GM21717 (cell line): ENCODE measurements at regions not wholly inside any gene's neighbourhood (a gene's known extent, or its start where the extent isn't known, plus 50 kb on each side); places are given as distances from the start of the nearest gene placed in this dataset.

Experiments
- ATAC-seq: cut with Tn5 transposase; IDR thresholded peaks from one replicate; pipeline ENCODE4 v1.9.1; 2021; ENCODE audit warnings: mild to moderate bottlenecking, moderate library complexity; ENCODE audit not compliant: unreplicated experiment

GRCh38 chr13:34428911-34429310 lies 513.2 kb upstream of the NBEA start:
- no peak for ATAC-seq

GRCh38 chr13:34430294-34430693 lies 511.8 kb upstream of the NBEA start:
- no peak for ATAC-seq

DNA sequence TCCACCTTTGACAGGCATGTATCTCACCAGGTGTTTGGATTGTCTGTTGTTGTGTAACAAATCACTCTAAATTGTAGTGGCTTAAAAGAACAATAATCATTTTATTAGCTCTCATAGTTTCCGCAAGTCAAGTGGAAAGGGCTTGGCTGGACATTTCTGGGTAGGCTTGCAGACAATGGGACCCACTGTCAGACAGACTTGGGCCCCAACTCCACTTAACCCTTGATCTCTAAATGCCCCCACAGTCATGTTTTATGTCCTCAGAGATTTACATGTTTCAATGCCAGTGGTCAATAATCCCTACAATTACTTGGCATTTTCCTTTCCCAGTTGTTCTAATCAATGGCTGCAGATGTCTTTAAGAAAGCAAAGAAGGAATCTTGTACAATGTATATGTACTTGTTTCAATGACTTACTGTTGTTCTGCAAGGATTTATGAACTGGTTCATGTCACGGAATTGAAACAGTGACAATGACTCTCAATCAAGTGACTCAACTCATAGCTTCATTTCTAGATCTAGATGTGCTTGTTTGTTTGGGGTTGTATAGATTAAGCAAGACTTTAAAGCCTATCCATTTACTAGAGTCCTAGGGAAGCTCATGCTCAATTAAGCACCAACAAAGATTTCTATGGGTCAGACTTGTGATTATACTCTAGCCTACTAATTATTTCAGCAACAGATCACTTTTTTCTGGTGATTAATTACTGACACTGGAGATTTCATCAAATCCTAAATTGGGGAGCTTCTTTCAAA lies 510.1 kb upstream of the NBEA start:
- no peak for ATAC-seq

- ATAC-seq = no peak
Observed at GRCh38 chr13:34435338-34435737, 506.7 kb upstream of the NBEA start.

- ATAC-seq = no peak
Observed at GRCh38 chr13:34437873-34438272, 504.2 kb upstream of the NBEA start.

- ATAC-seq = no peak
Observed at GRCh38 chr13:34452831-34453230, 489.2 kb upstream of the NBEA start.

GRCh38 chr13:34458756-34459715 lies 483.0 kb upstream of the NBEA start:
- ATAC-seq = no peak

DNA sequence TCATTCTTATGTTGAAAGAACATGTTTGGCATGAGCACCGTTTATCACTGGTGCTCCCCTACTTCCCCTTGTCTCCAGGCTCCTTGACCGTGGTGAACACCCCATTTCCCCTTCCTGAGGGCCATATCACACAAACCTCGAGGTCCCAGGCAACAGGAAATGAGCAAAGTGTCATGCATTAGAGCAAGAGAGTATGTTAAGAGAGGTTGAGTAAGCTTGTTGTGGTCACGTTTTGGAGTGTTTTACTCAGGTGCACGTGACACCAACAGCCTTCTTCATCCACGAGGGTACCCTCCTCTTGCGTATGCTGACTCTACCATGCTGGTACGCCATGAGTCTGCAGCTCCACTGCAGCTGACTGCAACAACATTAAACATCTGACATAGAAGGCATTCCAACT lies 482.2 kb upstream of the NBEA start:
- ATAC-seq = no peak

DNA sequence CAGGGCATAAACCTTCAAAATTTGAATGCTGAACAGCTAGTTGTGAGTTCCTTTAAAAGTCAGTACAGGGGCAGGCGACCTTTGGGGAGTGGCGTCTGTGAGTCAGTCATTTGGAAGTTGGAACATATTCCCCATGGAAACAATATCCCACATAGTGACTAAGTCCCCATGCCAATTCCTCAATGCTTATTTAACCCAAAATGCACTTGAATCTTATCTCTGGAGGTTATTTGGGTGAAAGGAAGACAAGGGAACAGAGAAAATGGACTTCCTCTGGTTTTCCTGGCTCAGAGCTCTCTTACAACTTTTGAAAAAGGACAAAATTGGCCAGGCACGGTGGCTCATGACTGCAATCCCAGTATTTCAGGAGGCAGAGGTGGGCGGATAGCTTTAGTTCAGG lies 479.2 kb upstream of the NBEA start:
- no peak for ATAC-seq

- ATAC-seq = no peak
Observed at GRCh38 chr13:34464011-34464410, 478.1 kb upstream of the NBEA start.

DNA sequence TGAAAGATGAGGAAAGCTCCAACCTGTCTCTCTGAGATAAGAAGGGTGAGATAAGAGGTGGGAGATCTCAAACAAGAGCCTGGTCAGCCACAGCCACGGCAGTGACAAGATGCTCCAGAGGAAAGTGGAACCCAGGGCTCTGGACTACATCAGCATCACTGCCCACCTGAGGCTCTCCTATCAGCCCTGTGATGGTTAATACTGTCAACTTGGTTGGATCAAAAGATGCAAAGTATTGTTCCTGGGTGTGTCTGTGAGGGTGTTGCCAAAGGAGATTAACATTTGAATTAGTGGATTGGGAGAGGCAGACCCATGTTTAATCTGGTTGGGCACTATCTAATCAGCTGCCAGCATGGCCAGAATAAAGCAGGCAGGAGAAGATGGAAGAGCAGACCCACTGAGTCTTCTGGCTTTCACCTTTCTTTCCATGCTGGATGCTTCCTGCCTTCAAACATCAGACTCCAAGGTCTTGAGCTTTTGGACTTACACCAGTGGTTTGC lies 476.6 kb upstream of the NBEA start:
- ATAC-seq = no peak

DNA sequence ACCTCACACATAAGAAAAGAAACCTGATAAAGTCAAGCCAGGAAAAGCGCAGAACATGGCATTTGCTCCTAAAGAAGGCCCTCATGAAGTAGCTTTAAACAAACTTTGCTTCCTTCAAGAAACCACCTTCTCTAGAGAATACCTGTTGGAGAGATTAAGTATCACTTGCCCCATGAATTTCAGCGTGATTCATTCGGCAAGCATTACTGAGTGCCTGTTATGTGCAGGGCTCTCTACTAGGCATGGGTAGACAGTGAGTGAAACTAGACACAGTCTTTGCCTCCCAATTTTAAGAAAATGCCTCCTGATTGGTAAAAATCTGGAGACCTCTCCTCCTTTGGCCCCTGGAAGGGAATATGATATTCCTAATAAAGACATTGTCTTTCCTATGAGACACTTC lies 475.8 kb upstream of the NBEA start:
- no peak for ATAC-seq

- no peak for ATAC-seq
Observed at GRCh38 chr13:34467450-34468083, 474.5 kb upstream of the NBEA start.

- no peak for ATAC-seq
Observed at GRCh38 chr13:34469196-34469986, 472.7 kb upstream of the NBEA start.

DNA sequence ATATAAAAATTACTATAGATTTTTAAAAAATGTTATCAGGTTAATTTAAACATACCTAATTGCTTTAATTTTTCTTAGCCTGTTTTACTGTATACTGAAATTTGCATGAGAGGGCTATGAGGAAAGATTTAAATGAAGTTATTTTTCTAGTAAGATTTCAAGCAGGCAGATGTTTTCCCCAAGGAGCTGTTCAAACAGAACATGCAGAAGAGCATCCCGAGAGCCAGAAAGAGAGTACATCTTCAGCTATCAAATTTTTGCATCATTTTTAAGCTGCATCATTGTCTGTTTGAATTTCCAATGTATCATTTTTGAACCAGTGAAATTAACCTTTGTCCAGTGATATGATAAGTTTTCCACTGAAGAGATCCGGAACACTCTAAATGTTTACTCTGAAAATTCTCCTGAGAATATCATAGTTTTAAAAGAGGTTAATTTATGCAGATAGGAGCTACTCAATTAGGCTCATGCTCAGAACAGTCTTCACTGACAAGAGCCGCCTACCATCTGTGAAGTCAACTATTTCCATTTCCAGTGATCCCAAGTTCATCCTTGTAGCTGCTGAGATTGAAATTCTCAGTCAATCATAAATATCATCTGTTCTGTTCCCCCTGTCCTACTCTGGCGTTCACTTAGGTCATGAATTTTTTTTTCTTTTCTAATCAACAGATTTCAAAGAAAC lies 467.7 kb upstream of the NBEA start:
- no peak for ATAC-seq

DNA sequence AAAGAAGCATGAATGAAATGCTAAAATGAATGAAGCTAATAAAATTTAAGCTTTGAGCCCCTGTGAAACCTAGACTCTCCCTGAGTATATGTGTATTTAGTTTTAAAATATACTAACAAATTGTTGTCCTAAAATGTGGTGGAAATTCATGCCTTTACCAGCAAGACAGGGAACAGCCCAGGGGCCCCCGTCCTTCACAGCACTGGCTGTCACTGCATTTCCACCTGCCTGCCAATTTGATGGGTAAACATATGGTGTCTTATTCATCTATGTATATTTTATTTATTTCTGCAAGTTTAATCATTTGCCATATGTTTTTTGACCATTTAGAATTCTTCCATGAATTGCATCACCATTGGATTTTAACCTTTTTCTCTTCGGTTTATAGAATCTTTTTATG lies 463.7 kb upstream of the NBEA start:
- ATAC-seq = no peak

- no peak for ATAC-seq
Observed at GRCh38 chr13:34502011-34502410, 440.1 kb upstream of the NBEA start.

- no peak for ATAC-seq
Observed at GRCh38 chr13:34502621-34503020, 439.4 kb upstream of the NBEA start.

DNA sequence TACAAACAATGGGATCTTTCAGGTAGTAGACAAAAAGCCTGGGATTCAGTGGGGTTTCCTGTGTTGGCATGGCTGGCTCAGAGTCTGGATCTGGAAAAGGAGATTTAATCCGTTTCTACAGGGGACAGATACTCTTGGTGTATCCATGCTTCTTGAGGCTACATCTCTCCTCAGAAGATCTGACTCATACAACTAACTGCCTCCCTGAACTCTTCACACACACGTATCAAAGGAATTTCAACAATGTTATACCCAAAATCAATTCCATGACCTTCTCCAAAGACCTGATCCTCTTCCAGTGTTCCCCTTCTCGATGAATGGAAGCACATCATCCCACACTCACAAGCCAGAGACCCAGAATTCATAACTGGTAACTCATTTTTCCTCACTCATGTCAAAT lies 435.3 kb upstream of the NBEA start:
- no peak for ATAC-seq

GRCh38 chr13:34507630-34508029 lies 434.4 kb upstream of the NBEA start:
- ATAC-seq = no peak
